Endodermal cell (in vitro differentiated cells): ENCODE measurements at regions not wholly inside any gene's neighbourhood (a gene's known extent, or its start where the extent isn't known, plus 50 kb on each side); places are given as distances from the start of the nearest gene placed in this dataset.

Experiments used
- DNase-seq: peaks from one replicate; pipeline ENCODE4 v3.0.0-alpha.2; 2017
- H3K27ac ChIP-seq: 2 replicates; pipeline ENCODE4 v1.5.1; 2013; ENCODE audit warnings: mild to moderate bottlenecking, low read depth, low read length, moderate library complexity
- H3K27me3 ChIP-seq: 2 replicates; pipeline ENCODE4 v1.6.1; 2013; ENCODE audit warnings: mild to moderate bottlenecking, low read length, moderate library complexity; ENCODE audit not compliant: insufficient read depth, control insufficient read depth, poor library complexity, severe bottlenecking
- H3K36me3 ChIP-seq: 2 replicates; pipeline ENCODE4 v1.7.0; 2013; ENCODE audit warnings: mild to moderate bottlenecking, low read length, moderate library complexity; ENCODE audit not compliant: control insufficient read depth, insufficient read depth
- H3K4me1 ChIP-seq: one replicate; pipeline ENCODE4 v1.7.0; 2013; ENCODE audit warnings: low read length; ENCODE audit not compliant: control insufficient read depth, insufficient read depth
- H3K4me3 ChIP-seq: 2 replicates; pipeline ENCODE4 v1.5.1; 2013; ENCODE audit warnings: mild to moderate bottlenecking, low read length, moderate library complexity
- H3K9ac ChIP-seq: 2 replicates; pipeline ENCODE4 v1.6.1; 2013; ENCODE audit warnings: mild to moderate bottlenecking, low read length, moderate library complexity; ENCODE audit not compliant: poor library complexity, severe bottlenecking; ENCODE audit errors: extremely low read depth
- H3K9me3 ChIP-seq: 2 replicates; pipeline ENCODE4 v1.6.1; 2013; ENCODE audit warnings: mild to moderate bottlenecking, low read length, moderate library complexity; ENCODE audit not compliant: control insufficient read depth
- H3K27ac Mint-ChIP-seq: 2 replicates; pipeline ENCODE4 v1.8.0; 2020; ENCODE audit warnings: mixed read lengths
- H3K27me3 Mint-ChIP-seq: 2 replicates; pipeline ENCODE4 v1.8.0; 2021; ENCODE audit warnings: mild to moderate bottlenecking, mixed read lengths; ENCODE audit not compliant: insufficient read depth
- H3K36me3 Mint-ChIP-seq: 2 replicates; pipeline ENCODE4 v1.8.0; 2020; ENCODE audit warnings: low read depth, mixed read lengths
- H3K4me1 Mint-ChIP-seq: 2 replicates; pipeline ENCODE4 v1.8.0; 2020; ENCODE audit warnings: mixed read lengths
- H3K4me3 Mint-ChIP-seq: 2 replicates; pipeline ENCODE4 v1.8.0; 2020; ENCODE audit warnings: mild to moderate bottlenecking, moderate library complexity, mixed read lengths
- H3K9me3 Mint-ChIP-seq: 2 replicates; pipeline ENCODE4 v1.8.0; 2020; ENCODE audit warnings: mild to moderate bottlenecking, mixed read lengths
- WGBS, 2 experiments: methylation state at CpG; one replicate each; pipeline versions ENCODE4 v1.1.5 to v1.1.7; 2013; ENCODE audit warnings: missing lambda C conversion rate in 2 of 2, mixed read lengths in 1 of 2; ENCODE audit not compliant: insufficient coverage in 1 of 2, insufficient read length in 1 of 2; 5-methylcytosine and 5-hydroxymethylcytosine counted together
- TF ChIP-seq, protein P1 (sequence below): fragments of 200-600 bp; sonication (generic); conservative IDR thresholded peaks from 2 replicates; pipeline ENCODE4 v1.5.0; 2021; ENCODE audit warnings: antibody characterized with exemption, mild to moderate bottlenecking

DNA sequence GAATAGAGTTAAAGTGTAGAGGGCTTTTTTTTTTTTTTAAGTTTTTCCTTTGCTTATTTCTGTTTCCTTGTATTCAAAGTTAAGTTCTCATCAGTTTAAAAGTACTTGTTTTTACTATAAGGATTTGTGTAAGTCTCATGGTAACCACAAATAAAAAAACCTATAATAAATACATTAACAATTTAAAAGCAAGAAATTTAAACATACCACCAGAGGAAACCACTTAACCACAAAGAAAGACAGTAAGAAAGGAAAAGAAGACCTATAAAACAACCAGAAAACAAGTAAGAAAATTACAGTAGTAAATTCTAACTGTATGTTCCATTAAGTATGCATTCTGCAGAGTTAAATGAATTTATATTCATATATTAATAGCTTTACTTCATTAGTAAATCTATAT, 999.1 kb upstream of the ATXN8OS start:
- no peaks in the 10 kb centered on the region for H3K4me1 ChIP-seq
- H3K27me3 ChIP-seq = no peaks in the 10 kb centered on the region
- no peak for DNase-seq
- peaks cover 20% of the 10 kb centered on the region for H3K9me3 ChIP-seq
- H3K4me3 ChIP-seq = no peak overlapping the region
- H3K27ac ChIP-seq = no peak overlapping the region
- H3K27ac Mint-ChIP-seq = no peak overlapping the region
- peaks cover 12% of the 10 kb centered on the region for H3K9me3 Mint-ChIP-seq
- H3K36me3 Mint-ChIP-seq = peaks cover 2% of the 10 kb centered on the region
- H3K9ac ChIP-seq = no peak overlapping the region
- TF ChIP-seq, protein P1, sequence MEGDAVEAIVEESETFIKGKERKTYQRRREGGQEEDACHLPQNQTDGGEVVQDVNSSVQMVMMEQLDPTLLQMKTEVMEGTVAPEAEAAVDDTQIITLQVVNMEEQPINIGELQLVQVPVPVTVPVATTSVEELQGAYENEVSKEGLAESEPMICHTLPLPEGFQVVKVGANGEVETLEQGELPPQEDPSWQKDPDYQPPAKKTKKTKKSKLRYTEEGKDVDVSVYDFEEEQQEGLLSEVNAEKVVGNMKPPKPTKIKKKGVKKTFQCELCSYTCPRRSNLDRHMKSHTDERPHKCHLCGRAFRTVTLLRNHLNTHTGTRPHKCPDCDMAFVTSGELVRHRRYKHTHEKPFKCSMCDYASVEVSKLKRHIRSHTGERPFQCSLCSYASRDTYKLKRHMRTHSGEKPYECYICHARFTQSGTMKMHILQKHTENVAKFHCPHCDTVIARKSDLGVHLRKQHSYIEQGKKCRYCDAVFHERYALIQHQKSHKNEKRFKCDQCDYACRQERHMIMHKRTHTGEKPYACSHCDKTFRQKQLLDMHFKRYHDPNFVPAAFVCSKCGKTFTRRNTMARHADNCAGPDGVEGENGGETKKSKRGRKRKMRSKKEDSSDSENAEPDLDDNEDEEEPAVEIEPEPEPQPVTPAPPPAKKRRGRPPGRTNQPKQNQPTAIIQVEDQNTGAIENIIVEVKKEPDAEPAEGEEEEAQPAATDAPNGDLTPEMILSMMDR = peak; percentile 63
- H3K27me3 Mint-ChIP-seq = no peaks in the 10 kb centered on the region
- no peak overlapping the region for H3K4me3 Mint-ChIP-seq
- no peaks in the 10 kb centered on the region for H3K36me3 ChIP-seq
- H3K4me1 Mint-ChIP-seq = no peaks in the 10 kb centered on the region

DNA sequence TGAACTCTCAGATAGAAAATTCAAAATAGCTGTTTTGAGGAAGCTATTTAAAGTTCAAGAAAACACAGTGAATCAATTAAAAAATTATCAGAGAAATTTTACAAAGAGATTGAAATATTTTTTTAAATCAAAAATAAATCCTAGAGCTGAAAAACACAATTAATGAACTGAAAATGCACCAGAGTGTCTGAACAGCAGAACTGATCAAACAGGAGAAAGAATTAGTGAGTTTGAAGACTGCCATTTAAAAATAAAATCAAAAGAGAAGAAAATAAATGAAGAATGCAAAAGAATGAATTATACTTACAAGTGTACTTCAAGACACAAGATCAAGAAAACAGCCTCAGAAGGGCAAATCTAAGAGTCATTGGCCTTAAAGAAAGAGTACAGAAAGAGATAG, 1000.2 kb upstream of the ATXN8OS start:
- TF ChIP-seq, protein P1 = no peak
- Mint-ChIP-seq H3K9me3 (peaks cover 12% of the 10 kb centered on the region), H3K27ac (no peak overlapping the region), H3K36me3 (peaks cover 2% of the 10 kb centered on the region), H3K27me3 (no peaks in the 10 kb centered on the region), H3K4me3 (no peak overlapping the region), H3K4me1 (no peaks in the 10 kb centered on the region)
- H3K9me3 ChIP-seq = peaks cover 20% of the 10 kb centered on the region
- no peak overlapping the region for H3K9ac ChIP-seq
- H3K27ac ChIP-seq = no peak overlapping the region
- H3K27me3 ChIP-seq = no peaks in the 10 kb centered on the region
- H3K36me3 ChIP-seq = no peaks in the 10 kb centered on the region
- H3K4me1 ChIP-seq = no peaks in the 10 kb centered on the region
- no peak for DNase-seq
- H3K4me3 ChIP-seq = no peak overlapping the region

DNA sequence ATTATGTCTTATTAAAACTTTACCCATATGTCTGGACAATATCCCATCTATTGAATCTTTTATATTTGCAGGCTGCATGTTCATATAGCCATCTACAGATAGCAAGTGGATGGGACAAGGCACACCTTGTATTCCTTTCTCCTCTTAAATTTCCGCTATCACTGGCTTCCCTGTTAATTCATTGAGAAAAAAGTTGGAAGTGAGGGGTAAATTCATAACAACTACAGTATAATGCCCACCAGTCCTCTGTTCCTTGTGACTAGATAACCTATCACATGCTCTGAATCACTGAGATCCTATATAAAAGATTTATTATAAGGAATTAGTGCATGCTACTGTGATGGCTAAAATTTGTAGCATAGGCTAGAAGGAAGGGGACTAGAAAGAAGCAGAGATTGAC, 1005.8 kb upstream of the ATXN8OS start:
- no CpG with 5 or more reads among the region's 1 CpG for WGBS, 2 experiments
- Mint-ChIP-seq H3K27ac (no peak overlapping the region), H3K9me3 (no peaks in the 10 kb centered on the region), H3K4me3 (no peak overlapping the region), H3K27me3 (no peaks in the 10 kb centered on the region), H3K4me1 (no peaks in the 10 kb centered on the region), H3K36me3 (no peaks in the 10 kb centered on the region)
- DNase-seq = no peak
- no peak overlapping the region for H3K27ac ChIP-seq
- no peaks in the 10 kb centered on the region for H3K36me3 ChIP-seq
- no peaks in the 10 kb centered on the region for H3K27me3 ChIP-seq
- H3K4me3 ChIP-seq = no peak overlapping the region
- no peak overlapping the region for H3K9ac ChIP-seq
- H3K9me3 ChIP-seq = no peaks in the 10 kb centered on the region
- TF ChIP-seq, protein P1 = no peak
- H3K4me1 ChIP-seq = no peaks in the 10 kb centered on the region
